Liver (tissue), 8 donors: ENCODE measurements at regions not wholly inside any gene's neighbourhood (a gene's known extent, or its start where the extent isn't known, plus 50 kb on each side); places are given as distances from the start of the nearest gene placed in this dataset.

Experiments
- DNase-seq: peaks from one replicate; pipeline ENCODE4 v3.0.0-alpha.2; 2017; ENCODE audit warnings: low spot score
- H3K27ac ChIP-seq, 2 donors: one replicate each; pipeline ENCODE4 v1.7.0; 2013; ENCODE audit warnings: inconsistent platforms in 2 of 2, low read length in 2 of 2, control low read depth in 1 of 2, low read depth in 1 of 2, mild to moderate bottlenecking in 1 of 2
- H3K27me3 ChIP-seq, 4 donors: one replicate each; pipeline versions ENCODE4 v1.6.1 to v1.7.0; 2013; ENCODE audit warnings: low read length in 3 of 4, inconsistent platforms in 1 of 4, mild to moderate bottlenecking in 1 of 4, moderate library complexity in 1 of 4; ENCODE audit not compliant: control insufficient read depth in 4 of 4, insufficient read depth in 4 of 4
- H3K36me3 ChIP-seq, 4 donors: one replicate each; pipeline versions ENCODE4 v1.6.1 to v1.7.0; 2013; ENCODE audit warnings: low read length in 3 of 4, mild to moderate bottlenecking in 3 of 4, low read depth in 1 of 4, moderate library complexity in 1 of 4; ENCODE audit not compliant: control insufficient read depth in 4 of 4, insufficient read depth in 3 of 4
- H3K4me1 ChIP-seq, 4 donors: one replicate each; pipeline versions ENCODE4 v1.6.1 to v1.7.0; 2013; ENCODE audit warnings: low read length in 3 of 4, mild to moderate bottlenecking in 3 of 4, moderate library complexity in 1 of 4; ENCODE audit not compliant: control insufficient read depth in 4 of 4, insufficient read depth in 4 of 4
- H3K4me3 ChIP-seq, 3 donors: one replicate each; pipeline versions ENCODE4 v1.6.1 to v1.7.0; 2013; ENCODE audit warnings: low read length in 3 of 3, control low read depth in 1 of 3, low read depth in 1 of 3, mild to moderate bottlenecking in 1 of 3
- H3K9ac ChIP-seq, 2 donors: one replicate each; pipeline ENCODE4 v1.7.0; 2013; ENCODE audit warnings: low read length in 2 of 2, mild to moderate bottlenecking in 2 of 2, moderate library complexity in 2 of 2, control low read depth in 1 of 2, low read depth in 1 of 2
- H3K9me3 ChIP-seq, 4 donors: one replicate each; pipeline versions ENCODE4 v1.6.1 to v1.7.0; 2013; ENCODE audit warnings: low read length in 3 of 4; ENCODE audit not compliant: control insufficient read depth in 4 of 4
- CTCF ChIP-seq: fragments of 150-350 bp; IDR thresholded peaks from 2 replicates; pipeline ENCODE4 v1.5.1; 2017; ENCODE audit warnings: improper control_type of control experiment, low read depth, low read length; ENCODE audit not compliant: missing input control
- EGR1 ChIP-seq, 2 donors: IDR thresholded peaks; 2 replicates each; pipeline ENCODE4 v1.6.1; 2016 to 2018; ENCODE audit warnings: antibody characterized with exemption in 2 of 2, low read depth in 2 of 2
- FOXA1 ChIP-seq: IDR thresholded peaks from 2 replicates; pipeline ENCODE4 v1.6.1; 2016; ENCODE audit warnings: antibody characterized with exemption
- FOXA2 ChIP-seq: IDR thresholded peaks from 2 replicates; pipeline ENCODE4 v1.6.1; 2016; ENCODE audit warnings: antibody characterized with exemption
- GABPA ChIP-seq, 2 donors: IDR thresholded peaks in 1 of 2; conservative IDR thresholded peaks in 1 of 2; 2 replicates each; pipeline ENCODE4 v1.6.1; 2016; ENCODE audit warnings: antibody characterized with exemption in 2 of 2, mild to moderate bottlenecking in 1 of 2, moderate library complexity in 1 of 2
- HNF4G ChIP-seq: IDR thresholded peaks from 2 replicates; pipeline ENCODE4 v1.6.1; 2016; ENCODE audit warnings: antibody characterized with exemption
- JUND ChIP-seq, 2 donors: IDR thresholded peaks; 2 replicates each; pipeline ENCODE4 v1.6.1; 2016; ENCODE audit warnings: antibody characterized with exemption in 2 of 2
- NR2F2 ChIP-seq: IDR thresholded peaks from 2 replicates; pipeline ENCODE4 v1.6.1; 2016; ENCODE audit warnings: antibody characterized with exemption
- RXRA ChIP-seq, 2 donors: IDR thresholded peaks; 2 replicates each; pipeline ENCODE4 v1.6.1; 2017 to 2018; ENCODE audit warnings: antibody characterized with exemption in 2 of 2, mild to moderate bottlenecking in 1 of 2
- TAF1 ChIP-seq: conservative IDR thresholded peaks from 2 replicates; pipeline ENCODE4 v1.6.1; 2016; ENCODE audit warnings: antibody characterized with exemption, mild to moderate bottlenecking
- YY1 ChIP-seq: IDR thresholded peaks from 2 replicates; pipeline ENCODE4 v1.6.1; 2016; ENCODE audit warnings: antibody characterized with exemption, mild to moderate bottlenecking
- WGBS: extraction: QIAGEN DNeasy Blood & Tissue Kit; methylation state at CpG from one replicate; pipeline ENCODE4 v1.1.7; 2013; 5-methylcytosine and 5-hydroxymethylcytosine counted together
- TF ChIP-seq, protein P1 (sequence below): IDR thresholded peaks from 2 replicates; pipeline ENCODE4 v1.6.1; 2016; ENCODE audit warnings: antibody characterized with exemption
- TF ChIP-seq, protein P2 (sequence below): IDR thresholded peaks from 2 replicates; pipeline ENCODE4 v1.6.1; 2016; ENCODE audit warnings: antibody characterized with exemption, mild to moderate bottlenecking
- donor health status: healthy.
- donor health status: healthy.
- donor health status: healthy.
- donor health status: healthy.
- donor health status: healthy.

DNA sequence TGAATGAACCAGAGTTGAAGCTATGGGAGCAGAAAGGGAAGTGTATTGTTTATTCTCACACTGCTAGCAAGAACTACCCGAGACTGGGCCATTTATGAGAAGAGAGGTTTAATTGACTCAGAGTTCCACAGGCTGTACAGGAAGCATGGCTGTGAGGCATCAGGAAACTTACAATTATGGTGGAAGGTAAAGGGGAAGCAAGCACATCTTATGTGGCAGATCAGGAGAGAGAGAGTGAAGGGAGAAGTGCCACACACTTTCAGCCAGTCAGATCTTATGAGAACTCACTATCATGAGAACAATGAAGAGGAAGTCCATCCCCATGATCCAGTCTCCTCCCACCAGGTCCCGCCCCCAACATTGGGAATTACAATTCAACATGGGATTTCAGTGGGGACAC is 383.2 kb upstream of the SLC14A2 start:
- no peaks in the 10 kb centered on the region for H3K36me3 ChIP-seq
- no peaks in the 10 kb centered on the region for H3K9me3 ChIP-seq
- no peak overlapping the region for H3K4me3 ChIP-seq
- no peaks in the 10 kb centered on the region for H3K4me1 ChIP-seq
- TF ChIP-seq NR2F2 (no peak), YY1 (no peak), FOXA1 (no peak), EGR1 (IDR thresholded peaks at IDR 0.05; ENCODE audit: low read depth in 2 of 2) (no peak), GABPA (IDR thresholded peaks at IDR 0.05 in 1 of 2, conservative IDR thresholded peaks at IDR 0.05 in 1 of 2) (no peak), HNF4G (no peak), RXRA (IDR thresholded peaks at IDR 0.05) (no peak)
- TF ChIP-seq, protein P1, sequence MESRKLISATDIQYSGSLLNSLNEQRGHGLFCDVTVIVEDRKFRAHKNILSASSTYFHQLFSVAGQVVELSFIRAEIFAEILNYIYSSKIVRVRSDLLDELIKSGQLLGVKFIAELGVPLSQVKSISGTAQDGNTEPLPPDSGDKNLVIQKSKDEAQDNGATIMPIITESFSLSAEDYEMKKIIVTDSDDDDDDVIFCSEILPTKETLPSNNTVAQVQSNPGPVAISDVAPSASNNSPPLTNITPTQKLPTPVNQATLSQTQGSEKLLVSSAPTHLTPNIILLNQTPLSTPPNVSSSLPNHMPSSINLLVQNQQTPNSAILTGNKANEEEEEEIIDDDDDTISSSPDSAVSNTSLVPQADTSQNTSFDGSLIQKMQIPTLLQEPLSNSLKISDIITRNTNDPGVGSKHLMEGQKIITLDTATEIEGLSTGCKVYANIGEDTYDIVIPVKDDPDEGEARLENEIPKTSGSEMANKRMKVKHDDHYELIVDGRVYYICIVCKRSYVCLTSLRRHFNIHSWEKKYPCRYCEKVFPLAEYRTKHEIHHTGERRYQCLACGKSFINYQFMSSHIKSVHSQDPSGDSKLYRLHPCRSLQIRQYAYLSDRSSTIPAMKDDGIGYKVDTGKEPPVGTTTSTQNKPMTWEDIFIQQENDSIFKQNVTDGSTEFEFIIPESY = no peak
- 83% methylated on average over 2 of the region's 2 CpGs for WGBS
- H3K27me3 ChIP-seq = no peaks in the 10 kb centered on the region
- no peak for DNase-seq
- no peak overlapping the region for H3K9ac ChIP-seq
- H3K27ac ChIP-seq = no peak overlapping the region

- no peak for DNase-seq
- WGBS = 35% methylated on average over 1 of the region's 1 CpG
- Histone ChIP-seq H3K4me3 (no peak overlapping the region), H3K4me1 (no peaks in the 10 kb centered on the region), H3K36me3 (no peaks in the 10 kb centered on the region), H3K27ac (no peak overlapping the region), H3K27me3 (no peaks in the 10 kb centered on the region), H3K9ac (no peak overlapping the region), H3K9me3 (no peaks in the 10 kb centered on the region)
- TF ChIP-seq RXRA (IDR thresholded peaks at IDR 0.05) (no peak), JUND (IDR thresholded peaks at IDR 0.05) (no peak), HNF4G (no peak), EGR1 (IDR thresholded peaks at IDR 0.05; ENCODE audit: low read depth in 2 of 2) (no peak), GABPA (IDR thresholded peaks at IDR 0.05 in 1 of 2, conservative IDR thresholded peaks at IDR 0.05 in 1 of 2) (no peak), FOXA2 (no peak)
Measured at GRCh38 chr18:45236676-45237075, 378.6 kb upstream of the SLC14A2 start.

DNA sequence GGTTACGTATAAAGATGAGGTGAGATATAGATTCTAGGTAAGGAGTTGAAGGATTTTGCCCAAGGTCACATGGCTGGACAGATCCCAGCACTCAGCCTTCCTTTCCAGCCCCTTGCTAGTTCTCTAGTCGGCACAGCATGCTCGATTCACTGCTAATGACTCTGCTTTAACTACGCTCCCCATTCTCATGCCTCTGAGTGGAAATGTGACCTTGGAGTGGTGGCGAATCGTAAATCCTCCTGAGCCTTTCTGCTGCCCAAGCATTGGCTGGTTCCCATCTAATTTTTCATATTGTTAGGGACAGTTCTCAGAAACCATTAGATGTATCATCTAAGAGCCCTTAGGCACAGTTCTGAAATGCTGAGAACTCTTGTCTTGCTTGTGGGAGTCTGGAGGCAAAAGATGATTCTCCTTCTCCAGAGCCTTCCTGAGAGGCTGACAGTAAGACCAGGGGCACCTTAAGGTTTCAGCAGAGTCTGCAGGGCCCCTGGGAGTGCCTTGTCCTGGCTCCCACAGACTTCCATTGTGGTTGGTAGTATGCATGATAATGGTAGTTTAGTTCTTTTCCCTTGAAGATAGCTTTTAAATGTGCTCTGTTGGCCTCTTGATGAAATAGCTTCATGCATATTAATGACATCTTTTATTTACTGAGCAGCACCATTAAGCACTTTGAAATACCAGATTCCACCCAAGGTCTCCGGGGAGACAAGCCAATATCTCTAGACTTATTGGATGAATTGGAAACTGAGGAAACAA is 377.8 kb upstream of the SLC14A2 start:
- no peak for DNase-seq
- Histone ChIP-seq H3K9ac (no peak overlapping the region), H3K4me1 (peaks cover under 1 to 2% (median 2%) of the 10 kb centered on the region in 4 donors), H3K36me3 (no peaks in the 10 kb centered on the region), H3K9me3 (no peaks in the 10 kb centered on the region), H3K27ac (no peak overlapping the region), H3K27me3 (no peaks in the 10 kb centered on the region), H3K4me3 (no peak overlapping the region)
- TF ChIP-seq CTCF (no peak), NR2F2 (no peak), TAF1 (no peak), FOXA2 (no peak), RXRA (IDR thresholded peaks at IDR 0.05) (no peak)
- TF ChIP-seq, protein P2, sequence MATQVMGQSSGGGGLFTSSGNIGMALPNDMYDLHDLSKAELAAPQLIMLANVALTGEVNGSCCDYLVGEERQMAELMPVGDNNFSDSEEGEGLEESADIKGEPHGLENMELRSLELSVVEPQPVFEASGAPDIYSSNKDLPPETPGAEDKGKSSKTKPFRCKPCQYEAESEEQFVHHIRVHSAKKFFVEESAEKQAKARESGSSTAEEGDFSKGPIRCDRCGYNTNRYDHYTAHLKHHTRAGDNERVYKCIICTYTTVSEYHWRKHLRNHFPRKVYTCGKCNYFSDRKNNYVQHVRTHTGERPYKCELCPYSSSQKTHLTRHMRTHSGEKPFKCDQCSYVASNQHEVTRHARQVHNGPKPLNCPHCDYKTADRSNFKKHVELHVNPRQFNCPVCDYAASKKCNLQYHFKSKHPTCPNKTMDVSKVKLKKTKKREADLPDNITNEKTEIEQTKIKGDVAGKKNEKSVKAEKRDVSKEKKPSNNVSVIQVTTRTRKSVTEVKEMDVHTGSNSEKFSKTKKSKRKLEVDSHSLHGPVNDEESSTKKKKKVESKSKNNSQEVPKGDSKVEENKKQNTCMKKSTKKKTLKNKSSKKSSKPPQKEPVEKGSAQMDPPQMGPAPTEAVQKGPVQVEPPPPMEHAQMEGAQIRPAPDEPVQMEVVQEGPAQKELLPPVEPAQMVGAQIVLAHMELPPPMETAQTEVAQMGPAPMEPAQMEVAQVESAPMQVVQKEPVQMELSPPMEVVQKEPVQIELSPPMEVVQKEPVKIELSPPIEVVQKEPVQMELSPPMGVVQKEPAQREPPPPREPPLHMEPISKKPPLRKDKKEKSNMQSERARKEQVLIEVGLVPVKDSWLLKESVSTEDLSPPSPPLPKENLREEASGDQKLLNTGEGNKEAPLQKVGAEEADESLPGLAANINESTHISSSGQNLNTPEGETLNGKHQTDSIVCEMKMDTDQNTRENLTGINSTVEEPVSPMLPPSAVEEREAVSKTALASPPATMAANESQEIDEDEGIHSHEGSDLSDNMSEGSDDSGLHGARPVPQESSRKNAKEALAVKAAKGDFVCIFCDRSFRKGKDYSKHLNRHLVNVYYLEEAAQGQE = no peak
- WGBS = 92% methylated on average over 7 of the region's 7 CpGs
